PC-3 (cell line): ENCODE measurements at regions not wholly inside any gene's neighbourhood (a gene's known extent, or its start where the extent isn't known, plus 50 kb on each side); places are given as distances from the start of the nearest gene placed in this dataset.

Experiments used
- ATAC-seq: fragments of 200-7000 bp; cut with Tn5 transposase; 2 replicates; pipeline ENCODE4 v1.9.1; 2020; ENCODE audit warnings: mild to moderate bottlenecking, moderate library complexity
- BruUV-seq: library from RNA; stranded (reverse); fragments of 400-500 nt; replicated peaks from 2 replicates; lab custom pipeline; 2021; lab: Mats Ljungman, UMichigan
- CTCF ChIA-PET: fragments of 300-600 bp; sonication (Branson Sonifier 250); formaldehyde crosslinking; loops from one replicate; lab custom pipeline; 2022; ENCODE audit warnings: antibody characterized with exemption; lab: Charles Lee
- POLR2A ChIA-PET: fragments of 300-600 bp; sonication (Branson Sonifier 250); formaldehyde crosslinking; loops from one replicate; lab custom pipeline; 2022; ENCODE audit warnings: antibody characterized with exemption; ENCODE audit not compliant: unreplicated experiment; lab: Charles Lee
- DNase-seq: peaks from one replicate; pipeline ENCODE4 v3.0.0-alpha.2; 2015
- H2AFZ ChIP-seq: fragments of 300-600 bp; sonication (generic); 2 replicates; pipeline ENCODE4 v1.6.0; 2016; ENCODE audit warnings: antibody characterized with exemption, low read length
- H3F3A ChIP-seq: fragments of 300-600 bp; sonication (generic); one replicate; pipeline ENCODE4 v1.6.0; 2017; ENCODE audit warnings: antibody characterized with exemption, low read length, control low read depth, mild to moderate bottlenecking; ENCODE audit not compliant: unreplicated experiment
- H3K27ac ChIP-seq: fragments of 300-600 bp; sonication (generic); 2 replicates; pipeline ENCODE4 v1.5.1; 2016; ENCODE audit warnings: mild to moderate bottlenecking, low read length
- H3K27me3 ChIP-seq: fragments of 300-600 bp; sonication (generic); 2 replicates; pipeline ENCODE4 v1.6.1; 2016; ENCODE audit warnings: low read length, mixed read lengths
- H3K36me3 ChIP-seq: fragments of 300-600 bp; sonication (generic); 2 replicates; pipeline ENCODE4 v1.6.1; 2016; ENCODE audit warnings: low read depth, mixed run types, low read length, mixed read lengths
- H3K4me1 ChIP-seq: fragments of 300-600 bp; sonication (generic); 2 replicates; pipeline ENCODE4 v1.5.1; 2016; ENCODE audit warnings: low read length; ENCODE audit not compliant: insufficient read depth
- H3K4me2 ChIP-seq: fragments of 300-600 bp; sonication (generic); 2 replicates; pipeline ENCODE4 v1.6.0; 2016; ENCODE audit warnings: low read length
- H3K4me3 ChIP-seq: fragments of 300-600 bp; sonication (generic); 2 replicates; pipeline ENCODE4 v1.5.1; 2016; ENCODE audit warnings: mild to moderate bottlenecking, low read length, mixed read lengths
- H3K79me2 ChIP-seq: fragments of 300-600 bp; sonication (generic); 2 replicates; pipeline ENCODE4 v1.6.1; 2017; ENCODE audit warnings: low read length, mixed read lengths
- H3K9ac ChIP-seq: fragments of 300-600 bp; sonication (generic); 2 replicates; pipeline ENCODE4 v1.6.0; 2016; ENCODE audit warnings: mild to moderate bottlenecking, low read length
- H3K9me2 ChIP-seq: fragments of 300-600 bp; sonication (generic); replicated peaks from 2 replicates; pipeline ENCODE4 v1.6.1; 2016; ENCODE audit warnings: mixed run types, low read length, mixed read lengths
- H3K9me3 ChIP-seq: fragments of 300-600 bp; sonication (generic); 2 replicates; pipeline ENCODE4 v1.6.1; 2016; ENCODE audit warnings: low read length, mixed read lengths
- H4K20me1 ChIP-seq: fragments of 300-600 bp; sonication (generic); 2 replicates; pipeline ENCODE4 v1.6.1; 2016; ENCODE audit warnings: low read length, mixed read lengths
- CTCF ChIP-seq: fragments of 300-600 bp; sonication (generic); conservative IDR thresholded peaks from 2 replicates; pipeline ENCODE4 v1.5.1; 2017; ENCODE audit warnings: antibody characterized with exemption, low read depth, mild to moderate bottlenecking, low read length
- EZH2 ChIP-seq: fragments of 300-600 bp; sonication (generic); IDR thresholded peaks from one replicate; pipeline ENCODE4 v1.6.1; 2017; ENCODE audit warnings: antibody characterized with exemption, mild to moderate bottlenecking, low read length; ENCODE audit not compliant: unreplicated experiment
- EZH2phosphoT487 ChIP-seq: fragments of 300-600 bp; sonication (generic); IDR thresholded peaks from 2 replicates; pipeline ENCODE4 v1.6.1; 2018; ENCODE audit warnings: mild to moderate bottlenecking, antibody characterized with exemption, low read length, borderline replicate concordance
- intact Hi-C: fragments of 100-400 bp; cut with micrococcal nuclease; formaldehyde crosslinking; loops from 2 replicates; pipeline ENCODE4 v1.9.0; 2023

- no peaks in the 10 kb centered on the region for H3F3A ChIP-seq
- H3K4me1 ChIP-seq, result no peaks in the 10 kb centered on the region
- TF ChIP-seq EZH2 (no peak), EZH2phosphoT487 (no peak), CTCF (no peak)
- CTCF ChIA-PET, result no interaction called here
- DNase-seq (no peak), ATAC-seq (no peak)
- POLR2A ChIA-PET, result interaction anchor here (0.7 kb wide), 1 partner anchor 650 kb away, joined by 15 read pairs; no protein-coding TSS in a partner anchor
- H3K36me3 ChIP-seq, result no peaks in the 10 kb centered on the region
- no peaks in the 10 kb centered on the region for H3K9me3 ChIP-seq
- H3K27me3 ChIP-seq, result no peaks in the 10 kb centered on the region
- no peaks in the 10 kb centered on the region for H4K20me1 ChIP-seq
- no peak overlapping the region for H3K27ac ChIP-seq
- intact Hi-C loops, result no loop called here
- no TSS peak for BruUV-seq
- no peaks in the 10 kb centered on the region for H3K79me2 ChIP-seq
- H3K9ac ChIP-seq, result no peak overlapping the region
- H3K9me2 ChIP-seq, result no peaks in the 10 kb centered on the region
- H3K4me3 ChIP-seq, result no peak overlapping the region
- no peak overlapping the region for H3K4me2 ChIP-seq
- no peak overlapping the region for H2AFZ ChIP-seq
These were observed 388.9 kb upstream of the JARID2 start for GRCh38 chr6:14857001-14857400.

DNA sequence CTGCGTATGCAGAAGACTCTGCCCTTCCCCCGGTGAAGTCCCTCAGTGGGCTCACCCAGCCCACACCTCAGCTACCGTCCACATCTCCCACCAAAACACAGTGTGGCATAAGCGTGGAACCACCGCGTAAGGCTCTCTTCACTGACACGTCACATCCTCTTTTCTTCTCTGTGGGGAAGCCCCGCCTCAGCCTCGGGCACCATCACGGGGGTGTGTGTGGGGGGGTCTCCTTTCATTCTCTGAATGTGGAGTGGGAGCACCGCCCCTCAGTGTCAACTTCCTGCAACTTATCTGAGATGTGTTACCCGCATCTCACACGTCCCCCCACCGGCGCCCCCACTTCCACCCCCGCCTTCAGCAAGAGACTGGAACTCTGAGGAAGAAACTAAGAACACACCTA, 388.4 kb upstream of the JARID2 start:
- TF ChIP-seq CTCF (no peak), EZH2phosphoT487 (no peak), EZH2 (no peak)
- no peak overlapping the region for H3K9ac ChIP-seq
- no peaks in the 10 kb centered on the region for H3K79me2 ChIP-seq
- no peaks in the 10 kb centered on the region for H3F3A ChIP-seq
- H3K9me3 ChIP-seq, result no peaks in the 10 kb centered on the region
- H2AFZ ChIP-seq, result no peak overlapping the region
- H3K4me1 ChIP-seq, result no peaks in the 10 kb centered on the region
- POLR2A ChIA-PET, result no interaction called here
- H4K20me1 ChIP-seq, result no peaks in the 10 kb centered on the region
- CTCF ChIA-PET, result no interaction called here
- H3K9me2 ChIP-seq, result no peaks in the 10 kb centered on the region
- H3K4me3 ChIP-seq, result no peak overlapping the region
- DNase-seq (no peak), ATAC-seq (no peak)
- H3K27me3 ChIP-seq, result no peaks in the 10 kb centered on the region
- no peaks in the 10 kb centered on the region for H3K36me3 ChIP-seq
- BruUV-seq, result no TSS peak
- no peak overlapping the region for H3K4me2 ChIP-seq
- intact Hi-C loops, result no loop called here
- H3K27ac ChIP-seq, result no peak overlapping the region

GRCh38 chr6:14858808-14859207, 387.1 kb upstream of the JARID2 start:
- H3K27me3 ChIP-seq, result no peaks in the 10 kb centered on the region
- ChIA-PET CTCF (no interaction called here), POLR2A (no interaction called here)
- TF ChIP-seq EZH2 (no peak), EZH2phosphoT487 (no peak), CTCF (no peak)
- no peaks in the 10 kb centered on the region for H4K20me1 ChIP-seq
- no peaks in the 10 kb centered on the region for H3K9me3 ChIP-seq
- H3K36me3 ChIP-seq, result no peaks in the 10 kb centered on the region
- no peaks in the 10 kb centered on the region for H3K4me1 ChIP-seq
- H3K4me3 ChIP-seq, result no peak overlapping the region
- no peaks in the 10 kb centered on the region for H3K9me2 ChIP-seq
- DNase-seq (no peak), ATAC-seq (no peak)
- no peak overlapping the region for H3K4me2 ChIP-seq
- H3F3A ChIP-seq, result no peaks in the 10 kb centered on the region
- BruUV-seq, result no TSS peak
- H3K27ac ChIP-seq, result no peak overlapping the region
- no peak overlapping the region for H3K9ac ChIP-seq
- no peaks in the 10 kb centered on the region for H3K79me2 ChIP-seq
- no peak overlapping the region for H2AFZ ChIP-seq
- intact Hi-C loops, result no loop called here
